Inflammatory macrophage treated with lipopolysaccharide for 1 hour (primary cell): ENCODE measurements at regions not wholly inside any gene's neighbourhood (a gene's known extent, or its start where the extent isn't known, plus 50 kb on each side); places are given as distances from the start of the nearest gene placed in this dataset.

Source experiments
- DNase-seq, 2 donors: peaks; one replicate each; pipeline ENCODE4 v3.0.0-alpha.2; 2020 to 2022

- no peak for DNase-seq
Observed at GRCh38 chr10:43754569-43755260, 106.0 kb upstream of the ZNF32 start.

- DNase-seq: no peak
Observed at GRCh38 chr10:43753397-43754061, 104.8 kb upstream of the ZNF32 start.

GRCh38 chr10:43752682-43753081 lies 104.0 kb upstream of the ZNF32 start:
- DNase-seq: no peak

- no peak for DNase-seq
Observed at GRCh38 chr10:43751646-43752045, 103.0 kb upstream of the ZNF32 start.

- DNase-seq: no peak
Observed at GRCh38 chr10:43749940-43750552, 101.4 kb upstream of the ZNF32 start.

GRCh38 chr10:43749145-43749576 lies 100.5 kb upstream of the ZNF32 start:
- DNase-seq: no peak

- DNase-seq: no peak
Observed at GRCh38 chr10:43748560-43748959, 99.9 kb upstream of the ZNF32 start.

GRCh38 chr10:43746906-43747305 lies 98.2 kb upstream of the ZNF32 start:
- no peak for DNase-seq

GRCh38 chr10:43739161-43739560 lies 90.5 kb upstream of the ZNF32 start:
- DNase-seq: no peak

- DNase-seq: no peak
Observed at GRCh38 chr10:43737003-43737402, 88.3 kb upstream of the ZNF32 start.

GRCh38 chr10:43735907-43736306 lies 87.2 kb upstream of the ZNF32 start:
- no peak for DNase-seq

GRCh38 chr10:43734716-43735115 lies 86.0 kb upstream of the ZNF32 start:
- DNase-seq: no peak

- no peak for DNase-seq
Observed at GRCh38 chr10:43731486-43731885, 82.8 kb upstream of the ZNF32 start.

GRCh38 chr10:43728425-43728824 lies 79.7 kb upstream of the ZNF32 start:
- no peak for DNase-seq

- DNase-seq: no peak
Observed at GRCh38 chr10:43727935-43728334, 79.3 kb upstream of the ZNF32 start.

GRCh38 chr10:43715334-43715733 lies 66.7 kb upstream of the ZNF32 start:
- no peak for DNase-seq

GRCh38 chr10:43712821-43713584 lies 64.3 kb upstream of the ZNF32 start:
- DNase-seq: no peak

- DNase-seq: no peak
Observed at GRCh38 chr10:43710772-43711471, 62.2 kb upstream of the ZNF32 start.

GRCh38 chr10:43708262-43708661 lies 59.6 kb upstream of the ZNF32 start:
- DNase-seq: no peak

- DNase-seq: no peak
Observed at GRCh38 chr10:43707770-43708169, 59.1 kb upstream of the ZNF32 start.

GRCh38 chr10:43706166-43706565 lies 57.5 kb upstream of the ZNF32 start:
- no peak for DNase-seq

GRCh38 chr10:43703286-43703685 lies 54.6 kb upstream of the ZNF32 start:
- DNase-seq: no peak

- no peak for DNase-seq
Observed at GRCh38 chr10:43702936-43703281, 54.2 kb upstream of the ZNF32 start.
